Endothelial cell of umbilical vein (primary cell): ENCODE measurements at regions not wholly inside any gene's neighbourhood (a gene's known extent, or its start where the extent isn't known, plus 50 kb on each side); places are given as distances from the start of the nearest gene placed in this dataset.

Source experiments
- CTCF ChIP-seq, 2 donors: IDR thresholded peaks; 1 replicate in 1 of 2; 2 replicates in 1 of 2; pipeline ENCODE4 v1.5.1; 2011; ENCODE audit warnings: low read length in 2 of 2, mild to moderate bottlenecking in 2 of 2, moderate library complexity in 2 of 2, control low read depth in 1 of 2, inconsistent platforms in 1 of 2, low read depth in 1 of 2; ENCODE audit not compliant: insufficient read depth in 1 of 2; ENCODE audit errors: extremely low read depth in 1 of 2
- EZH2 ChIP-seq: IDR thresholded peaks from 2 replicates; pipeline ENCODE4 v1.6.1; 2012; ENCODE audit warnings: borderline replicate concordance, low read depth, mild to moderate bottlenecking, moderate library complexity, low read length, inconsistent platforms; ENCODE audit not compliant: severe bottlenecking
- MAX ChIP-seq: IDR thresholded peaks from 2 replicates; pipeline ENCODE4 v1.6.1; 2011; ENCODE audit not compliant: insufficient read depth, insufficient read length
- POLR2A ChIP-seq: IDR thresholded peaks from 2 replicates; pipeline ENCODE4 v1.6.1; 2012; ENCODE audit warnings: low read depth, mild to moderate bottlenecking, control low read depth, low read length
- POLR2AphosphoS5 ChIP-seq: IDR thresholded peaks from 2 replicates; pipeline ENCODE4 v1.6.1; 2012; ENCODE audit warnings: low read depth, mild to moderate bottlenecking, control low read depth, low read length, moderate library complexity; ENCODE audit not compliant: insufficient read depth

- TF ChIP-seq POLR2AphosphoS5 (no peak), CTCF (IDR thresholded peaks at IDR 0.05; ENCODE audit: extremely low read depth in 1 of 2, insufficient read depth in 1 of 2, low read depth in 1 of 2, low read length in 2 of 2) (no peak), EZH2 (no peak), POLR2A (no peak), MAX (no peak)
Measured at GRCh38 chr11:130813196-130813595, 103.1 kb downstream of the SNX19 start.
